ENCODE measurements at regions not wholly inside any gene's neighbourhood (a gene's known extent, or its start where the extent isn't known, plus 50 kb on each side); places are given as distances from the start of the nearest gene placed in this dataset.

DNA sequence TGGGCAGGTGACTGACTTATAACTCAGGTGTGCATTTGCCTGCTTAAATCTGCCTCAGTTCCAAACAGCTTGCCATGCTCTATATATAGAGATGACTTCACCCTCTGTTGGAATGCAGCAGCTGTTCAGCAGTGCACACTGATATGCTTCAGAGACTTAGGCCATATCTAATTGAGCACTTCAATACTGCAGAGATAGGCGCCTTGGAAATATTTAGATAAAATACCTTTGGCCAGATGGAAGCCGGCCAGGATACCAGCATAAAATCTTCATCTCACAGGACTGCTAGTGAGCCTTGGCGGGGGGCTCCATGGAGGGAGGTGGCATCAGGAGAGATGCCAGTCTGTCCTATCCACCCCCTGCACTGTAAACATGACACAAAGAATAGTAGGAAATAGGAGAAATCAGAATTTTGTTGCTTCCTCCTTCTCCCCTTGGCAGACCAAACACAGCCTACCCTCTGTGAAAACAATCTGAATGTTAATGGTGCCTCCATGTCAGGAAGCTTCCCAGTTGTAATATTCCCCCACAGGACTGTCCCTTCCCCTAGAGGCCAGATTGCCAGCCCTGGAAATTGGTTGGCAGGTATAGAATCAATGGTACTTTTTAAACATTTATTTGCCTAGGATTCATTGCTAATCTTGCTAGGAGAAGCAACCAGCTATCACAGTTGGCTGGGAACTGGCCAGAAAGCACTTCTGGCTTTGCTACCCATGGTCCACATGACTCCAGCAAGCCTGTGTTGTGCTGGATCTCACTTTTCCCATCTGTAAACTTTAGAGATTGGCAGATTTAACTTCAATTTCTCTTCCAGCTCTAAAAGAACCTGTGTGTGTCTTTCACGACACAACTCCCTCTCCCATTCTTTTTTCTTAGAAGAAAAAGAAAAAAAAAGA lies 215.5 kb upstream of the KCNMB2 start:
- Histone ChIP-seq H3K27ac (peak overlapping the region; percentile 73 to 85), H3K27me3 (no peaks in the 10 kb centered on the region)

DNA sequence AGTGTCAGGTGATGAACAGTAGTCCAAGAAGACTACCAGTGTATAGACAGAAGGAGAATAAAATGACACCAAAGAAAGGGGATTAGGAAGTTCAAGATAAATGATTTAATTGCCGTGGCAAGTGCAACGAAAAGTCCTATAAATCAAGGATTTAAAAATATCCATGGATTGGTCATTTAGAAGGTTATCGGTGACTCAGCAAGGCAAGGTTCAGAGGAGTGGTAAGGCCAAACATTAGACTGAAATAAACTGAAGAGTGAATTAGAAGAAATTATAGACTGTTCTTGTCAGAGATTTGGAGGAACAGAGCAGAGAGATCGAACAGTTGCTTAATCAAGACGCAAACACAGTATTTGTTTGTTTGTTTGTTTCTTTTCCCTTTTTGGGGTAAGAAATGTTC lies 211.9 kb upstream of the KCNMB2 start:
- no peaks in the 10 kb centered on the region for H3K36me3 ChIP-seq
- peaks cover 0 to 37% of the 10 kb centered on the region in 2 donors for H3K4me1 ChIP-seq
- H3K27me3 ChIP-seq, result no peaks in the 10 kb centered on the region
- TF ChIP-seq, protein P1, sequence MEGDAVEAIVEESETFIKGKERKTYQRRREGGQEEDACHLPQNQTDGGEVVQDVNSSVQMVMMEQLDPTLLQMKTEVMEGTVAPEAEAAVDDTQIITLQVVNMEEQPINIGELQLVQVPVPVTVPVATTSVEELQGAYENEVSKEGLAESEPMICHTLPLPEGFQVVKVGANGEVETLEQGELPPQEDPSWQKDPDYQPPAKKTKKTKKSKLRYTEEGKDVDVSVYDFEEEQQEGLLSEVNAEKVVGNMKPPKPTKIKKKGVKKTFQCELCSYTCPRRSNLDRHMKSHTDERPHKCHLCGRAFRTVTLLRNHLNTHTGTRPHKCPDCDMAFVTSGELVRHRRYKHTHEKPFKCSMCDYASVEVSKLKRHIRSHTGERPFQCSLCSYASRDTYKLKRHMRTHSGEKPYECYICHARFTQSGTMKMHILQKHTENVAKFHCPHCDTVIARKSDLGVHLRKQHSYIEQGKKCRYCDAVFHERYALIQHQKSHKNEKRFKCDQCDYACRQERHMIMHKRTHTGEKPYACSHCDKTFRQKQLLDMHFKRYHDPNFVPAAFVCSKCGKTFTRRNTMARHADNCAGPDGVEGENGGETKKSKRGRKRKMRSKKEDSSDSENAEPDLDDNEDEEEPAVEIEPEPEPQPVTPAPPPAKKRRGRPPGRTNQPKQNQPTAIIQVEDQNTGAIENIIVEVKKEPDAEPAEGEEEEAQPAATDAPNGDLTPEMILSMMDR (IDR thresholded peaks at IDR 0.05), result no peak
- DNase-seq (ENCODE audit: low spot score), result no peak
- no peak overlapping the region for H3K27ac ChIP-seq
- no peak overlapping the region for H3K4me3 ChIP-seq
- no peaks in the 10 kb centered on the region for H3K9me3 ChIP-seq

More for the DNA sequence above, 215.5 kb upstream of the KCNMB2 start:
- DNase-seq (ENCODE audit: low spot score), result peak; percentile 63
- Histone ChIP-seq H3K4me3 (no peak overlapping the region), H3K4me1 (peaks cover 0 to 44% of the 10 kb centered on the region in 2 donors), H3K36me3 (no peaks in the 10 kb centered on the region), H3K9me3 (no peaks in the 10 kb centered on the region)
- TF ChIP-seq, protein P1 (IDR thresholded peaks at IDR 0.05), result no peak

DNA sequence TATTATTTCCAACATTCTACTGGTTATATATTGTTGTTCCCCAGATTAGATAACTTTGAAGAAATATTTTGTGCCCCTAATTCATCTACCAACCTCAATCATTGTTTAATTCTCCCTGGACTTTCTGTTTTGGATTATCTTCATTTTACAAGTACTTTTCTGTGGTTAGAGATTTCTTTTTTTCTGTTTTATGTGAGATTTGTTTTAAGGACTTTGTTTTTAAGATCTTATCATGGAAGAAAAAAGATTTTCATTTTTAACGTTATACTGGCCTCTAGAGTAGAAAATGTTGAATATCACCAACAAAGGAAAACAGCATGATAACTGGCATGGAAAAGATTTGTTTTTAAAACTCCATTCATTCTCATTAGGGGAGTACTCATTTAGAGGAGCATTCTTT lies 210.9 kb upstream of the KCNMB2 start:
- H3K27ac ChIP-seq, result peak overlapping the region in 1 of 2 donors; percentile 55
- TF ChIP-seq, protein P1 (IDR thresholded peaks at IDR 0.05), result peak in 1 of 2 donors; percentile 61
- no peak for DNase-seq (ENCODE audit: low spot score)

DNA sequence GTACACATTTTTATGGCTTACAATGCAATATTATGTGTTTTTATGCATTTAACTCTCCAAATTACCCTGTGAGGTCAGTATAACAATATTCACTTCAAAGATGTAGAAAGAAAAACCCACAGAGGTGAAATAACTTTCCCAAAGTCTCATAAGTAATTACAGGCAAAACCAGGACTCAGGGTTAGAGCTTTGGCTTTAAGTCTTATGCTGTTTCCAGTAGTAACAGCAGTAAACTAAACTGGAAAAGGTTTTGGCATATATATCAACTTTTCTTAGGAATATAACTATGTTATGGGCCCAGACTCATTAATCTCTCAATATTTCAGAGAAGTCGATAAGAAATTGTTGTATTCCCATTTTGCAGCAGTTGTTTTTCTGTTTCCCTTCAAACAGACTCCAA lies 206.3 kb upstream of the KCNMB2 start:
- Histone ChIP-seq H3K27me3 (no peaks in the 10 kb centered on the region), H3K36me3 (no peaks in the 10 kb centered on the region), H3K9me3 (no peaks in the 10 kb centered on the region), H3K4me1 (peaks cover 0 to 4% of the 10 kb centered on the region in 2 donors), H3K27ac (no peak overlapping the region), H3K4me3 (no peak overlapping the region)
- TF ChIP-seq, protein P1 (IDR thresholded peaks at IDR 0.05), result no peak
- no peak for DNase-seq (ENCODE audit: low spot score)

More for the DNA sequence above, 210.9 kb upstream of the KCNMB2 start:
- H3K36me3 ChIP-seq, result no peaks in the 10 kb centered on the region
- H3K27me3 ChIP-seq, result no peaks in the 10 kb centered on the region
- H3K4me3 ChIP-seq, result no peak overlapping the region
- H3K9me3 ChIP-seq, result no peaks in the 10 kb centered on the region
- peaks cover 0 to 28% of the 10 kb centered on the region in 2 donors for H3K4me1 ChIP-seq

DNA sequence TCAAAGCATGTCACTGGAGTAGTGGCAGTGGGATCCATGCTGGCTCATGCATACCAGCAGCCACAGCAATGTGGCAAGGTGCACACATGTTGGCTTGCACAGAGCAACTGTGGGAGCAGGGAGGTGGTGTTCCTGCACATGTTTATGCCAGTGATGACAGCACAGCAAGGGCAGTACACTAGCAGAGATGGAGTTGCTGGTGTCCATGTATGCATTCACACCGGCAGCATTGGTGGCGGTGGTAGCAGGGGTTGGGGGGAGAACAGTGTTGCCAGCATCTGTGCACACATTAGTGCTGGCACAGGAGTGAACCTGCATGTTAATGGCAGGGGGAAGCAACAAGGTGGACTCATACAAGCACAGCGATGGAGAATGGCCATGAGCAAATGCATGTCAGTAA lies 202.0 kb upstream of the KCNMB2 start:
- Histone ChIP-seq H3K27ac (no peak overlapping the region), H3K4me1 (no peaks in the 10 kb centered on the region)

More for the DNA sequence above, 202.0 kb upstream of the KCNMB2 start:
- no peak for DNase-seq (ENCODE audit: low spot score)
- no peaks in the 10 kb centered on the region for H3K36me3 ChIP-seq
- H3K9me3 ChIP-seq, result no peaks in the 10 kb centered on the region
- H3K4me3 ChIP-seq, result no peak overlapping the region
- H3K27me3 ChIP-seq, result no peaks in the 10 kb centered on the region
- TF ChIP-seq, protein P1 (IDR thresholded peaks at IDR 0.05), result no peak
